GM12878 (cell line): ENCODE measurements at regions not wholly inside any gene's neighbourhood (a gene's known extent, or its start where the extent isn't known, plus 50 kb on each side); places are given as distances from the start of the nearest gene placed in this dataset.

Experiments used
- ATAC-seq: fragments of 200-7000 bp; cut with Tn5 transposase; 3 replicates; pipeline ENCODE4 v1.9.1; 2020; ENCODE audit warnings: mild to moderate bottlenecking, moderate library complexity
- BruUV-seq: library from RNA; stranded (reverse); fragments of 400-500 nt; replicated peaks from 2 replicates; lab custom pipeline; 2021; lab: Mats Ljungman, UMichigan
- CTCF ChIA-PET: fragments of 300-600 bp; sonication (Branson Sonifier 250); formaldehyde crosslinking; extraction: SDS; loops from one replicate; lab custom pipeline; 2021; ENCODE audit warnings: inconsistent platforms; lab: Yijun Ruan, JAX
- POLR2A ChIA-PET: fragments of 350-600 bp; formaldehyde crosslinking; extraction: SDS; loops from one replicate; lab custom pipeline; 2021; ENCODE audit warnings: inconsistent platforms; lab: Charles Lee
- RAD21 ChIA-PET: fragments of 300-600 bp; sonication (Branson Sonifier 250); formaldehyde crosslinking; loops from one replicate; lab custom pipeline; 2023; ENCODE audit warnings: antibody characterized with exemption; ENCODE audit not compliant: unreplicated experiment; lab: Charles Lee
- SMC1A ChIA-PET: fragments of 300-600 bp; sonication (Branson Sonifier 250); formaldehyde crosslinking; loops from one replicate; lab custom pipeline; 2023; ENCODE audit not compliant: unreplicated experiment, uncharacterized antibody; lab: Charles Lee
- DNase-seq: peaks from one replicate; pipeline ENCODE4 v3.0.0-alpha.2; 2011; ENCODE audit warnings: low read depth, low spot score
- FAIRE-seq: peaks from 3 replicates; lab custom pipeline; 2011; peaks lifted over from hg19 to GRCh38; lab: Jason Lieb, UNC
- H2AFZ ChIP-seq: 2 replicates; pipeline ENCODE4 v1.6.0; 2011; ENCODE audit warnings: low read depth, low read length, control low read depth; ENCODE audit not compliant: control insufficient read depth
- H3K27ac ChIP-seq: 2 replicates; pipeline ENCODE4 v1.5.1; 2011; ENCODE audit warnings: control low read depth; ENCODE audit not compliant: control insufficient read depth, insufficient read depth
- H3K27me3 ChIP-seq, 2 experiments: replicated peaks in 1 of 2; 2 replicates each; pipeline versions ENCODE4 v1.6.0 to v1.6.1; 2011; ENCODE audit warnings: low read length in 1 of 2; ENCODE audit not compliant: control insufficient read depth in 2 of 2, insufficient read depth in 2 of 2
- H3K36me3 ChIP-seq, 2 experiments: 2 replicates each; pipeline ENCODE4 v1.5.1; 2011; ENCODE audit warnings: low read length in 1 of 2; ENCODE audit not compliant: control insufficient read depth in 2 of 2, insufficient read depth in 2 of 2
- H3K4me1 ChIP-seq: 2 replicates; pipeline ENCODE4 v1.6.1; 2011; ENCODE audit warnings: mild to moderate bottlenecking, low read length, moderate library complexity, mixed read lengths; ENCODE audit not compliant: control insufficient read depth, insufficient read depth
- H3K4me2 ChIP-seq: 2 replicates; pipeline ENCODE4 v1.6.0; 2011; ENCODE audit warnings: control low read depth; ENCODE audit not compliant: control insufficient read depth, insufficient read depth
- H3K4me3 ChIP-seq: fragments of 200-600 bp; sonication (generic); 2 replicates; pipeline ENCODE4 v1.5.1; 2016
- H3K79me2 ChIP-seq: 2 replicates; pipeline ENCODE4 v1.6.0; 2011; ENCODE audit warnings: low read length; ENCODE audit not compliant: control insufficient read depth, insufficient read depth
- H3K9ac ChIP-seq: 2 replicates; pipeline ENCODE4 v1.8.0; 2011; ENCODE audit warnings: low read length, control low read depth, mixed read lengths; ENCODE audit not compliant: control insufficient read depth, insufficient read depth
- H3K9me3 ChIP-seq: replicated peaks from 3 replicates; pipeline ENCODE4 v1.5.1; 2011; ENCODE audit warnings: mild to moderate bottlenecking, low read length; ENCODE audit not compliant: control insufficient read depth, insufficient read depth
- H4K20me1 ChIP-seq: 2 replicates; pipeline ENCODE4 v1.6.0; 2011; ENCODE audit not compliant: control insufficient read depth, insufficient read depth
- CHD1 ChIP-seq: IDR thresholded peaks from 2 replicates; pipeline ENCODE4 v1.6.1; 2012; ENCODE audit warnings: low read depth, low read length, improper control_type of control experiment
- CREB1 ChIP-seq: IDR thresholded peaks from 2 replicates; pipeline ENCODE4 v1.6.1; 2012; ENCODE audit warnings: low read depth, mild to moderate bottlenecking, inconsistent platforms
- ETV6 ChIP-seq, 2 experiments: fragments of 450-650 bp in 1 of 2; IDR thresholded peaks in 1 of 2; conservative IDR thresholded peaks in 1 of 2; 2 replicates each; pipeline ENCODE4 v1.6.1; 2014; ENCODE audit warnings: antibody characterized with exemption in 1 of 2, borderline replicate concordance in 1 of 2, low read depth in 1 of 2, mild to moderate bottlenecking in 1 of 2, moderate library complexity in 1 of 2
- FOXM1 ChIP-seq: IDR thresholded peaks from 2 replicates; pipeline ENCODE4 v1.6.1; 2012; ENCODE audit warnings: low read depth, mild to moderate bottlenecking, inconsistent platforms, low read length, moderate library complexity
- JUND ChIP-seq: IDR thresholded peaks from 2 replicates; pipeline ENCODE4 v1.6.1; 2012; ENCODE audit warnings: low read depth, mild to moderate bottlenecking, low read length, improper control_type of control experiment, moderate library complexity
- MYC ChIP-seq: IDR thresholded peaks from 2 replicates; pipeline ENCODE4 v1.6.1; 2011; ENCODE audit warnings: mild to moderate bottlenecking, low read length, moderate library complexity, inconsistent platforms; ENCODE audit not compliant: insufficient read depth, insufficient replicate concordance, insufficient read length, severe bottlenecking
- NFXL1 ChIP-seq: fragments of 450-650 bp; IDR thresholded peaks from 2 replicates; pipeline ENCODE4 v1.6.1; 2017; ENCODE audit warnings: antibody characterized with exemption, mild to moderate bottlenecking, borderline replicate concordance
- YBX1 ChIP-seq: fragments of 450-650 bp; IDR thresholded peaks from 2 replicates; pipeline ENCODE4 v1.6.1; 2016; ENCODE audit warnings: antibody characterized with exemption
- ZNF622 ChIP-seq: fragments of 450-650 bp; IDR thresholded peaks from 2 replicates; pipeline ENCODE4 v1.6.1; 2017; ENCODE audit warnings: mild to moderate bottlenecking, inconsistent platforms
- ZSCAN29 ChIP-seq: fragments of 450-650 bp; IDR thresholded peaks from 2 replicates; pipeline ENCODE4 v1.6.1; 2017; ENCODE audit warnings: mild to moderate bottlenecking, moderate library complexity
- ZZZ3 ChIP-seq: IDR thresholded peaks from 2 replicates; pipeline ENCODE4 v1.6.1; 2011; ENCODE audit warnings: low read depth; ENCODE audit not compliant: control insufficient read depth, insufficient read length
- WGBS: methylation state at CpG from one replicate; pipeline ENCODE4 v1.1.6; 2016; ENCODE audit warnings: low lambda C conversion rate; ENCODE audit not compliant: insufficient replicate concordance, insufficient coverage; ENCODE audit errors: missing lambda C conversion rate; 5-methylcytosine and 5-hydroxymethylcytosine counted together
- in situ Hi-C: fragments of 300-500 bp; cut with MboI; formaldehyde crosslinking; loops from 9 replicates; pipeline ENCODE4 v1.14.3; 2018; ENCODE audit warnings: mixed read lengths
- intact Hi-C: fragments of 100-400 bp; cut with micrococcal nuclease; formaldehyde crosslinking; loops from one replicate; pipeline ENCODE4 v1.14.2; 2022; ENCODE audit not compliant: unreplicated experiment
- TF ChIP-seq, protein P1 (sequence below): fragments of 450-650 bp; IDR thresholded peaks from 2 replicates; pipeline ENCODE4 v1.6.1; 2017; ENCODE audit warnings: mild to moderate bottlenecking, moderate library complexity
- TF ChIP-seq, protein P2 (sequence below): fragments of 450-650 bp; IDR thresholded peaks from 2 replicates; pipeline ENCODE4 v1.6.1; 2017; ENCODE audit warnings: mild to moderate bottlenecking, moderate library complexity
- TF ChIP-seq, protein P3 (sequence below): IDR thresholded peaks from 2 replicates; pipeline ENCODE4 v1.6.1; 2011; ENCODE audit warnings: low read depth, low read length, improper control_type of control experiment, borderline replicate concordance
- TF ChIP-seq, protein P4 (sequence below): IDR thresholded peaks from 2 replicates; pipeline ENCODE4 v1.6.1; 2011; ENCODE audit warnings: borderline replicate concordance, low read depth, mild to moderate bottlenecking, moderate library complexity, low read length; ENCODE audit not compliant: insufficient read depth, poor library complexity, severe bottlenecking

DNA sequence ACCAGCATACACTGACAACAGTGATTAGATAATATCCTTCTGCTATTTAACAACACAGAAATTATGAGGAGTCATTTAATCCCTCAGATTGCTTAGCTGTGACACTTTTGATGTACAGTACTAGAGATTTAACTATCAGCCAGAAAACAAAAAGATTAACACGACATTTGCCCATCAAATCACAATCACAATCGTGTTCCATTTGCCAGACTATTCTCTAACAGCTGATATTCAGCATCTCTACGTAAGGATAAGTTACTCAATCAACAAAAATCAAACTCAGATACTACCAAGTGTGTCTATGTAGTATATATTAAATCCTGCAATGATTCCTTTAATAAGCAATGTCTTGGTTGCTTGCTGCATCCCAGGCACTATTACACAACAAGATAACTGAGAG lies 558.7 kb upstream of the USP15 start:
- no peak for ATAC-seq
- ChIA-PET RAD21 (no interaction called here), POLR2A (no interaction called here), SMC1A (no interaction called here), CTCF (no interaction called here)
- no peaks in the 10 kb centered on the region for H3K27me3 ChIP-seq
- no peak for DNase-seq
- H3K36me3 ChIP-seq, result no peaks in the 10 kb centered on the region
- no peaks in the 10 kb centered on the region for H4K20me1 ChIP-seq
- H2AFZ ChIP-seq, result no peak overlapping the region
- intact Hi-C loops, result no loop called here
- no TSS peak for BruUV-seq
- in situ Hi-C loops, result no loop called here
- H3K9me3 ChIP-seq, result no peaks in the 10 kb centered on the region
- no peaks in the 10 kb centered on the region for H3K79me2 ChIP-seq
- no peak for FAIRE-seq
- 1% methylated on average over 3 of the region's 3 CpGs for WGBS
- no peaks in the 10 kb centered on the region for H3K4me1 ChIP-seq
- no peak overlapping the region for H3K4me3 ChIP-seq
- no peak overlapping the region for H3K27ac ChIP-seq
- no peak overlapping the region for H3K4me2 ChIP-seq
- no peak overlapping the region for H3K9ac ChIP-seq
- TF ChIP-seq ETV6 (conservative IDR thresholded peaks at IDR 0.05 in 1 of 2, IDR thresholded peaks at IDR 0.05 in 1 of 2; ENCODE audit: borderline replicate concordance in 1 of 2, low read depth in 1 of 2) (no peak), JUND (no peak), NFXL1 (no peak), ZNF622 (no peak), FOXM1 (no peak), YBX1 (no peak), ZSCAN29 (no peak), CHD1 (no peak), ZZZ3 (no peak), MYC (no peak), CREB1 (no peak)
- TF ChIP-seq, protein P1, sequence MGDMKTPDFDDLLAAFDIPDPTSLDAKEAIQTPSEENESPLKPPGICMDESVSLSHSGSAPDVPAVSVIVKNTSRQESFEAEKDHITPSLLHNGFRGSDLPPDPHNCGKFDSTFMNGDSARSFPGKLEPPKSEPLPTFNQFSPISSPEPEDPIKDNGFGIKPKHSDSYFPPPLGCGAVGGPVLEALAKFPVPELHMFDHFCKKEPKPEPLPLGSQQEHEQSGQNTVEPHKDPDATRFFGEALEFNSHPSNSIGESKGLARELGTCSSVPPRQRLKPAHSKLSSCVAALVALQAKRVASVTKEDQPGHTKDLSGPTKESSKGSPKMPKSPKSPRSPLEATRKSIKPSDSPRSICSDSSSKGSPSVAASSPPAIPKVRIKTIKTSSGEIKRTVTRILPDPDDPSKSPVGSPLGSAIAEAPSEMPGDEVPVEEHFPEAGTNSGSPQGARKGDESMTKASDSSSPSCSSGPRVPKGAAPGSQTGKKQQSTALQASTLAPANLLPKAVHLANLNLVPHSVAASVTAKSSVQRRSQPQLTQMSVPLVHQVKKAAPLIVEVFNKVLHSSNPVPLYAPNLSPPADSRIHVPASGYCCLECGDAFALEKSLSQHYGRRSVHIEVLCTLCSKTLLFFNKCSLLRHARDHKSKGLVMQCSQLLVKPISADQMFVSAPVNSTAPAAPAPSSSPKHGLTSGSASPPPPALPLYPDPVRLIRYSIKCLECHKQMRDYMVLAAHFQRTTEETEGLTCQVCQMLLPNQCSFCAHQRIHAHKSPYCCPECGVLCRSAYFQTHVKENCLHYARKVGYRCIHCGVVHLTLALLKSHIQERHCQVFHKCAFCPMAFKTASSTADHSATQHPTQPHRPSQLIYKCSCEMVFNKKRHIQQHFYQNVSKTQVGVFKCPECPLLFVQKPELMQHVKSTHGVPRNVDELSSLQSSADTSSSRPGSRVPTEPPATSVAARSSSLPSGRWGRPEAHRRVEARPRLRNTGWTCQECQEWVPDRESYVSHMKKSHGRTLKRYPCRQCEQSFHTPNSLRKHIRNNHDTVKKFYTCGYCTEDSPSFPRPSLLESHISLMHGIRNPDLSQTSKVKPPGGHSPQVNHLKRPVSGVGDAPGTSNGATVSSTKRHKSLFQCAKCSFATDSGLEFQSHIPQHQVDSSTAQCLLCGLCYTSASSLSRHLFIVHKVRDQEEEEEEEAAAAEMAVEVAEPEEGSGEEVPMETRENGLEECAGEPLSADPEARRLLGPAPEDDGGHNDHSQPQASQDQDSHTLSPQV, result no peak
- TF ChIP-seq, protein P2, sequence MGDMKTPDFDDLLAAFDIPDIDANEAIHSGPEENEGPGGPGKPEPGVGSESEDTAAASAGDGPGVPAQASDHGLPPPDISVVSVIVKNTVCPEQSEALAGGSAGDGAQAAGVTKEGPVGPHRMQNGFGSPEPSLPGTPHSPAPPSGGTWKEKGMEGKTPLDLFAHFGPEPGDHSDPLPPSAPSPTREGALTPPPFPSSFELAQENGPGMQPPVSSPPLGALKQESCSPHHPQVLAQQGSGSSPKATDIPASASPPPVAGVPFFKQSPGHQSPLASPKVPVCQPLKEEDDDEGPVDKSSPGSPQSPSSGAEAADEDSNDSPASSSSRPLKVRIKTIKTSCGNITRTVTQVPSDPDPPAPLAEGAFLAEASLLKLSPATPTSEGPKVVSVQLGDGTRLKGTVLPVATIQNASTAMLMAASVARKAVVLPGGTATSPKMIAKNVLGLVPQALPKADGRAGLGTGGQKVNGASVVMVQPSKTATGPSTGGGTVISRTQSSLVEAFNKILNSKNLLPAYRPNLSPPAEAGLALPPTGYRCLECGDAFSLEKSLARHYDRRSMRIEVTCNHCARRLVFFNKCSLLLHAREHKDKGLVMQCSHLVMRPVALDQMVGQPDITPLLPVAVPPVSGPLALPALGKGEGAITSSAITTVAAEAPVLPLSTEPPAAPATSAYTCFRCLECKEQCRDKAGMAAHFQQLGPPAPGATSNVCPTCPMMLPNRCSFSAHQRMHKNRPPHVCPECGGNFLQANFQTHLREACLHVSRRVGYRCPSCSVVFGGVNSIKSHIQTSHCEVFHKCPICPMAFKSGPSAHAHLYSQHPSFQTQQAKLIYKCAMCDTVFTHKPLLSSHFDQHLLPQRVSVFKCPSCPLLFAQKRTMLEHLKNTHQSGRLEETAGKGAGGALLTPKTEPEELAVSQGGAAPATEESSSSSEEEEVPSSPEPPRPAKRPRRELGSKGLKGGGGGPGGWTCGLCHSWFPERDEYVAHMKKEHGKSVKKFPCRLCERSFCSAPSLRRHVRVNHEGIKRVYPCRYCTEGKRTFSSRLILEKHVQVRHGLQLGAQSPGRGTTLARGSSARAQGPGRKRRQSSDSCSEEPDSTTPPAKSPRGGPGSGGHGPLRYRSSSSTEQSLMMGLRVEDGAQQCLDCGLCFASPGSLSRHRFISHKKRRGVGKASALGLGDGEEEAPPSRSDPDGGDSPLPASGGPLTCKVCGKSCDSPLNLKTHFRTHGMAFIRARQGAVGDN, result no peak
- TF ChIP-seq, protein P3, sequence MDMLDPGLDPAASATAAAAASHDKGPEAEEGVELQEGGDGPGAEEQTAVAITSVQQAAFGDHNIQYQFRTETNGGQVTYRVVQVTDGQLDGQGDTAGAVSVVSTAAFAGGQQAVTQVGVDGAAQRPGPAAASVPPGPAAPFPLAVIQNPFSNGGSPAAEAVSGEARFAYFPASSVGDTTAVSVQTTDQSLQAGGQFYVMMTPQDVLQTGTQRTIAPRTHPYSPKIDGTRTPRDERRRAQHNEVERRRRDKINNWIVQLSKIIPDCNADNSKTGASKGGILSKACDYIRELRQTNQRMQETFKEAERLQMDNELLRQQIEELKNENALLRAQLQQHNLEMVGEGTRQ, result no peak
- TF ChIP-seq, protein P4, sequence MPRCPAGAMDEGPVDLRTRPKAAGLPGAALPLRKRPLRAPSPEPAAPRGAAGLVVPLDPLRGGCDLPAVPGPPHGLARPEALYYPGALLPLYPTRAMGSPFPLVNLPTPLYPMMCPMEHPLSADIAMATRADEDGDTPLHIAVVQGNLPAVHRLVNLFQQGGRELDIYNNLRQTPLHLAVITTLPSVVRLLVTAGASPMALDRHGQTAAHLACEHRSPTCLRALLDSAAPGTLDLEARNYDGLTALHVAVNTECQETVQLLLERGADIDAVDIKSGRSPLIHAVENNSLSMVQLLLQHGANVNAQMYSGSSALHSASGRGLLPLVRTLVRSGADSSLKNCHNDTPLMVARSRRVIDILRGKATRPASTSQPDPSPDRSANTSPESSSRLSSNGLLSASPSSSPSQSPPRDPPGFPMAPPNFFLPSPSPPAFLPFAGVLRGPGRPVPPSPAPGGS, result no peak
